Osteocyte (in vitro differentiated cells): ENCODE measurements at regions not wholly inside any gene's neighbourhood (a gene's known extent, or its start where the extent isn't known, plus 50 kb on each side); places are given as distances from the start of the nearest gene placed in this dataset.

Experiments used
- DNase-seq: peaks from one replicate; pipeline ENCODE4 v3.0.0; 2021; ENCODE audit warnings: mixed read lengths; ENCODE audit not compliant: unreplicated experiment; ENCODE audit errors: extremely low spot score
- H3K27ac Mint-ChIP-seq: one replicate; pipeline ENCODE4 v1.8.0; 2021; ENCODE audit warnings: mild to moderate bottlenecking, mixed read lengths; ENCODE audit not compliant: unreplicated experiment
- H3K27me3 Mint-ChIP-seq: one replicate; pipeline ENCODE4 v1.8.0; 2021; ENCODE audit warnings: mixed read lengths; ENCODE audit not compliant: unreplicated experiment
- H3K36me3 Mint-ChIP-seq: one replicate; pipeline ENCODE4 v1.8.0; 2021; ENCODE audit warnings: mixed read lengths; ENCODE audit not compliant: unreplicated experiment
- H3K4me1 Mint-ChIP-seq: one replicate; pipeline ENCODE4 v1.8.0; 2021; ENCODE audit warnings: mixed read lengths; ENCODE audit not compliant: unreplicated experiment
- H3K4me3 Mint-ChIP-seq: one replicate; pipeline ENCODE4 v1.8.0; 2021; ENCODE audit warnings: mild to moderate bottlenecking, moderate library complexity, mixed read lengths; ENCODE audit not compliant: unreplicated experiment
- H3K9me3 Mint-ChIP-seq: one replicate; pipeline ENCODE4 v1.8.0; 2021; ENCODE audit warnings: mixed read lengths; ENCODE audit not compliant: unreplicated experiment
- CTCF ChIP-seq: fragments of 200-600 bp; sonication (generic); IDR thresholded peaks from 2 replicates; pipeline ENCODE4 v1.5.0; 2021; ENCODE audit warnings: antibody characterized with exemption, mild to moderate bottlenecking, moderate library complexity

- no peaks in the 10 kb centered on the region for H3K36me3 Mint-ChIP-seq
- no peaks in the 10 kb centered on the region for H3K27me3 Mint-ChIP-seq
- no peak for DNase-seq
- no peak for TF ChIP-seq CTCF
- H3K9me3 Mint-ChIP-seq = no peaks in the 10 kb centered on the region
- H3K27ac Mint-ChIP-seq = no peak overlapping the region
- no peak overlapping the region for H3K4me3 Mint-ChIP-seq
- H3K4me1 Mint-ChIP-seq = no peaks in the 10 kb centered on the region
Measured at GRCh38 chr3:152127058-152127457, 141.7 kb upstream of the MBNL1 start.

- no peak for DNase-seq
- no peak for TF ChIP-seq CTCF
- no peaks in the 10 kb centered on the region for H3K27me3 Mint-ChIP-seq
- no peak overlapping the region for H3K4me3 Mint-ChIP-seq
- H3K9me3 Mint-ChIP-seq = no peaks in the 10 kb centered on the region
- H3K4me1 Mint-ChIP-seq = no peaks in the 10 kb centered on the region
- no peaks in the 10 kb centered on the region for H3K36me3 Mint-ChIP-seq
- no peak overlapping the region for H3K27ac Mint-ChIP-seq
Measured at GRCh38 chr3:152128356-152128755, 140.4 kb upstream of the MBNL1 start.

- Mint-ChIP-seq H3K9me3 (peaks cover 5% of the 10 kb centered on the region), H3K27me3 (no peaks in the 10 kb centered on the region), H3K4me3 (no peak overlapping the region), H3K27ac (no peak overlapping the region), H3K36me3 (no peaks in the 10 kb centered on the region), H3K4me1 (no peaks in the 10 kb centered on the region)
- TF ChIP-seq CTCF = no peak
- DNase-seq = no peak
Measured at GRCh38 chr3:152139651-152140050, 129.1 kb upstream of the MBNL1 start.

- no peaks in the 10 kb centered on the region for H3K27me3 Mint-ChIP-seq
Measured at GRCh38 chr3:152146461-152146860, 122.3 kb upstream of the MBNL1 start.

GRCh38 chr3:152147748-152148147, 121.0 kb upstream of the MBNL1 start:
- TF ChIP-seq CTCF = no peak
- no peak overlapping the region for H3K4me3 Mint-ChIP-seq
- H3K9me3 Mint-ChIP-seq = no peaks in the 10 kb centered on the region
- no peaks in the 10 kb centered on the region for H3K27me3 Mint-ChIP-seq
- H3K36me3 Mint-ChIP-seq = no peaks in the 10 kb centered on the region
- peaks cover 2% of the 10 kb centered on the region for H3K4me1 Mint-ChIP-seq
- H3K27ac Mint-ChIP-seq = no peak overlapping the region
- DNase-seq = no peak

More at GRCh38 chr3:152146461-152146860, 122.3 kb upstream of the MBNL1 start:
- no peak overlapping the region for H3K4me3 Mint-ChIP-seq
- no peaks in the 10 kb centered on the region for H3K9me3 Mint-ChIP-seq
- peaks cover 2% of the 10 kb centered on the region for H3K4me1 Mint-ChIP-seq
- no peaks in the 10 kb centered on the region for H3K36me3 Mint-ChIP-seq
- TF ChIP-seq CTCF = no peak
- DNase-seq = no peak
- H3K27ac Mint-ChIP-seq = no peak overlapping the region
